ENCODE measurements at regions not wholly inside any gene's neighbourhood (a gene's known extent, or its start where the extent isn't known, plus 50 kb on each side); places are given as distances from the start of the nearest gene placed in this dataset.

DNA sequence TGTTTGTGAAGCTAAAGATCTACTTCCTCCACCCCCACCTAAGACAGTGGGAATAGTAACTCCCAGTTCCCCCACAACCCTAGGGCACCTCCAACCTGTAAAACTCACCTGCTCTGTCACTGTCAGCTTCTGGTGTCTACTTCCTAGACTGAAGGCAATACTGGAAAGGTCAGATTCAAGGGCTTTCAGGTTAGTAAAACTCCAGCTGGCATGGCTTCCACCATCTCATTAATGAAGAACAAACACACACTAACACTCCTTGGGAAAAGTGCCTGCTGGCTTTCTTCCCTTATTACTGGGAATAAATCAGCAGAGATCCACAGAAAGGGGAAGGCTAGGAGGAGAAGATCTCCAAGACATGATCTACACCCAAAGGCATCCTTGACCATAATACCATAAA is 109.9 kb downstream of the TMEM174 start (continued):
- TF ChIP-seq, protein P1, sequence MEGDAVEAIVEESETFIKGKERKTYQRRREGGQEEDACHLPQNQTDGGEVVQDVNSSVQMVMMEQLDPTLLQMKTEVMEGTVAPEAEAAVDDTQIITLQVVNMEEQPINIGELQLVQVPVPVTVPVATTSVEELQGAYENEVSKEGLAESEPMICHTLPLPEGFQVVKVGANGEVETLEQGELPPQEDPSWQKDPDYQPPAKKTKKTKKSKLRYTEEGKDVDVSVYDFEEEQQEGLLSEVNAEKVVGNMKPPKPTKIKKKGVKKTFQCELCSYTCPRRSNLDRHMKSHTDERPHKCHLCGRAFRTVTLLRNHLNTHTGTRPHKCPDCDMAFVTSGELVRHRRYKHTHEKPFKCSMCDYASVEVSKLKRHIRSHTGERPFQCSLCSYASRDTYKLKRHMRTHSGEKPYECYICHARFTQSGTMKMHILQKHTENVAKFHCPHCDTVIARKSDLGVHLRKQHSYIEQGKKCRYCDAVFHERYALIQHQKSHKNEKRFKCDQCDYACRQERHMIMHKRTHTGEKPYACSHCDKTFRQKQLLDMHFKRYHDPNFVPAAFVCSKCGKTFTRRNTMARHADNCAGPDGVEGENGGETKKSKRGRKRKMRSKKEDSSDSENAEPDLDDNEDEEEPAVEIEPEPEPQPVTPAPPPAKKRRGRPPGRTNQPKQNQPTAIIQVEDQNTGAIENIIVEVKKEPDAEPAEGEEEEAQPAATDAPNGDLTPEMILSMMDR (conservative IDR thresholded peaks at IDR 0.05; ENCODE audit: low read depth in 2 of 2), result no peak
- TF ChIP-seq ZNF114 (CRISPR knock-in tag; IDR thresholded peaks at IDR 0.05) (no peak), EZH2 (IDR thresholded peaks at IDR 0.05; ENCODE audit: low read depth, unreplicated experiment) (no peak)
- TF ChIP-seq, protein P2, sequence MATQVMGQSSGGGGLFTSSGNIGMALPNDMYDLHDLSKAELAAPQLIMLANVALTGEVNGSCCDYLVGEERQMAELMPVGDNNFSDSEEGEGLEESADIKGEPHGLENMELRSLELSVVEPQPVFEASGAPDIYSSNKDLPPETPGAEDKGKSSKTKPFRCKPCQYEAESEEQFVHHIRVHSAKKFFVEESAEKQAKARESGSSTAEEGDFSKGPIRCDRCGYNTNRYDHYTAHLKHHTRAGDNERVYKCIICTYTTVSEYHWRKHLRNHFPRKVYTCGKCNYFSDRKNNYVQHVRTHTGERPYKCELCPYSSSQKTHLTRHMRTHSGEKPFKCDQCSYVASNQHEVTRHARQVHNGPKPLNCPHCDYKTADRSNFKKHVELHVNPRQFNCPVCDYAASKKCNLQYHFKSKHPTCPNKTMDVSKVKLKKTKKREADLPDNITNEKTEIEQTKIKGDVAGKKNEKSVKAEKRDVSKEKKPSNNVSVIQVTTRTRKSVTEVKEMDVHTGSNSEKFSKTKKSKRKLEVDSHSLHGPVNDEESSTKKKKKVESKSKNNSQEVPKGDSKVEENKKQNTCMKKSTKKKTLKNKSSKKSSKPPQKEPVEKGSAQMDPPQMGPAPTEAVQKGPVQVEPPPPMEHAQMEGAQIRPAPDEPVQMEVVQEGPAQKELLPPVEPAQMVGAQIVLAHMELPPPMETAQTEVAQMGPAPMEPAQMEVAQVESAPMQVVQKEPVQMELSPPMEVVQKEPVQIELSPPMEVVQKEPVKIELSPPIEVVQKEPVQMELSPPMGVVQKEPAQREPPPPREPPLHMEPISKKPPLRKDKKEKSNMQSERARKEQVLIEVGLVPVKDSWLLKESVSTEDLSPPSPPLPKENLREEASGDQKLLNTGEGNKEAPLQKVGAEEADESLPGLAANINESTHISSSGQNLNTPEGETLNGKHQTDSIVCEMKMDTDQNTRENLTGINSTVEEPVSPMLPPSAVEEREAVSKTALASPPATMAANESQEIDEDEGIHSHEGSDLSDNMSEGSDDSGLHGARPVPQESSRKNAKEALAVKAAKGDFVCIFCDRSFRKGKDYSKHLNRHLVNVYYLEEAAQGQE (IDR thresholded peaks at IDR 0.05; ENCODE audit: unreplicated experiment), result no peak

GRCh38 chr5:73282383-73282782 is 109.4 kb downstream of the TMEM174 start:
- H3K4me2 ChIP-seq, result peak overlapping the region; percentile 57
- H3K4me3 ChIP-seq, result no peak overlapping the region
- 0 out of 3 replicates have a peak, but pooled peaks cover under 1% of the 10 kb centered on the region for H3K9me3 Mint-ChIP-seq
- peaks cover 5% of the 10 kb centered on the region for H3K27me3 Mint-ChIP-seq (ENCODE audit: insufficient read depth, low read depth, poor library complexity)
- H3K27ac ChIP-seq (ENCODE audit: low read depth), result no peak overlapping the region
- no peaks in the 10 kb centered on the region for H4K20me1 ChIP-seq (replicated peaks; ENCODE audit: insufficient read depth)
- peaks cover 24% of the 10 kb centered on the region for H3K4me1 ChIP-seq (ENCODE audit: insufficient read depth)
- ATAC-seq (no peak), DNase-seq (ENCODE audit: low spot score) (no peak)
- H3K27ac Mint-ChIP-seq, result no peak overlapping the region
- no peak for TF ChIP-seq NANOG (IDR thresholded peaks at IDR 0.05; ENCODE audit: borderline replicate concordance)
- TF ChIP-seq EZH2 (IDR thresholded peaks at IDR 0.05; ENCODE audit: low read depth, unreplicated experiment), result no peak
- TF ChIP-seq ZNF114 (CRISPR knock-in tag; IDR thresholded peaks at IDR 0.05), result no peak
- no peak for TF ChIP-seq EZH2phosphoT487 (IDR thresholded peaks at IDR 0.05; ENCODE audit: unreplicated experiment)
- TF ChIP-seq, protein P3, sequence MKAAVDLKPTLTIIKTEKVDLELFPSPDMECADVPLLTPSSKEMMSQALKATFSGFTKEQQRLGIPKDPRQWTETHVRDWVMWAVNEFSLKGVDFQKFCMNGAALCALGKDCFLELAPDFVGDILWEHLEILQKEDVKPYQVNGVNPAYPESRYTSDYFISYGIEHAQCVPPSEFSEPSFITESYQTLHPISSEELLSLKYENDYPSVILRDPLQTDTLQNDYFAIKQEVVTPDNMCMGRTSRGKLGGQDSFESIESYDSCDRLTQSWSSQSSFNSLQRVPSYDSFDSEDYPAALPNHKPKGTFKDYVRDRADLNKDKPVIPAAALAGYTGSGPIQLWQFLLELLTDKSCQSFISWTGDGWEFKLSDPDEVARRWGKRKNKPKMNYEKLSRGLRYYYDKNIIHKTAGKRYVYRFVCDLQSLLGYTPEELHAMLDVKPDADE (IDR thresholded peaks at IDR 0.05), result no peak
- no peak for TF ChIP-seq JUNB (IDR thresholded peaks at IDR 0.05; ENCODE audit: unreplicated experiment)
- no peak for TF ChIP-seq STAT1 (IDR thresholded peaks at IDR 0.05; ENCODE audit: unreplicated experiment)
- no peak for TF ChIP-seq ZNF331 (CRISPR knock-in tag; IDR thresholded peaks at IDR 0.05; ENCODE audit: low read depth)
- TF ChIP-seq ZNF462 (CRISPR knock-in tag; IDR thresholded peaks at IDR 0.05), result no peak
- no peak for TF ChIP-seq CREB1 (CRISPR knock-in tag; IDR thresholded peaks at IDR 0.05; ENCODE audit: low read depth)
- peaks cover 6% of the 10 kb centered on the region; the same call in 1 of the 2 replicates for H3K36me3 ChIP-seq (ENCODE audit: insufficient read depth)
- no peaks in the 10 kb centered on the region for H3K36me3 Mint-ChIP-seq (ENCODE audit: low read depth)
- no peaks in the 10 kb centered on the region for H3F3A ChIP-seq (replicated peaks; ENCODE audit: low read depth)
- H3K79me2 ChIP-seq (replicated peaks; ENCODE audit: insufficient read depth), result no peaks in the 10 kb centered on the region
- peaks cover 34% of the 10 kb centered on the region for H3K4me1 Mint-ChIP-seq
- H3K27me3 ChIP-seq (ENCODE audit: insufficient read depth), result no peaks in the 10 kb centered on the region
- no peak overlapping the region for H2AFZ ChIP-seq
- H3K4me3 Mint-ChIP-seq, result no peak overlapping the region
- peaks cover 6% of the 10 kb centered on the region; the same call in 1 of the 2 replicates for H3K9me2 ChIP-seq (ENCODE audit: insufficient read depth)
